NCI-H526 treated with DMSO at 0.1 percent for 48 hours (cell line): ENCODE measurements at regions not wholly inside any gene's neighbourhood (a gene's known extent, or its start where the extent isn't known, plus 50 kb on each side); places are given as distances from the start of the nearest gene placed in this dataset.
"Not testable (repeated sequence)": the region's sequence is repeated elsewhere in the genome, so short reads cannot be mapped to it uniquely, and the experiment has no call there.

Source experiments
- DNase-seq: peaks from one replicate; lab custom pipeline; 2025; lab: John Stamatoyannopoulos, UW

DNA sequence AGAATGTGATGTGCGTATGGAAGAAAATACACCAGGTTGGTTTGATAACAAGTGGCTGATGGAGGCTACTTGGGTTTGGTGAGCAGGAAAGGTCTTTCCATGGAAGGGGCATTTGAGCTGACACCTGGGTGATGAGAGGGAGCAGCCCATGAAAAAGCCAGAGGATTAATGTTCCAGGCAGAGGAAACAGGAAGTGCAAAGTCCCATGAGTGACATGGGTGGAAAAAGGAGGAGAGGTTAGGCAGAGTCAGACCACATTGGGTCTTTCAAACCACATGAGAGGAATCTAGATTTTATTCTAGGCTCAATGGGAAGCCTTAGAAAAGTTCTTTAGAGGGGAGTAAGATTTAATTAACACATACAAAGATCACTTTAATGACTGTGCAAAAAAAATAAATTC lies 195.7 kb downstream of the LRATD1 start:
- no peak for DNase-seq

DNA sequence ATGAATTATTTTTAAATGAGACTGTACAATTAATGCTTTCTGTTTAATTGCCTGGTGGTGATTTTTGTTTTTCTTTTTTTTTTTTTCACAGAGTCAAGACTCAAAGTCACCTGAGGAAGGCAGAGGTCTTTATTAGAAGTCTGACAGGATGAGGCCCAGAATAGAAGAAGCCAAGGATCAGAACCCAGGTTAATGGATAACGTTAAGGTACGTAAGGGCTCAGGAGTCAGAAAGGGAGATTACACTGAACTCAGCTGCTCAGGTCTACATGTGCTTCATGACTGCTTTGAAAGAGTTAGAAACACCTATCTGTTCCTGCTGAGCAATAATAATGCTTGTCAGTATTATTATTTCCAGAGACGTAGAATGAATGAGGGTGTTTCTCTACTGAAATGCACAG lies 196.5 kb downstream of the LRATD1 start:
- DNase-seq, result no peak

DNA sequence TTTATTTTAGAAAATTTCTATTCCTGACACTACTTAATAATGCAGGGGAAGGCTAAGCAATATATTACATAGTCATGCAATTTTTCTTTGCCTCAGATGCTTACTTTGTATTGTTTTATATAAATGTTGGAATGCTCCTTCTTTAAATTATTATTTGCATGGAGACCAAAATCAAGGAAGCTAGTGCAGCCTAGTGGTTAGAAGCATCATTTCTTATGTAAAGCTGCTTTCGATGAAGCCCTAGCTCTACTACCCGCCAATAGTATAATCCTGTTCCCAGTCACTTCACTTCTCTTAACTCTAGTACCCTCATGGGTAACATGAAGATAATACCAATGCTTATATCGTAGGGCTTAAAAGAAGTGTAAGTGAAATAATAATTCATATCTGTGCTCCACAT lies 198.9 kb downstream of the LRATD1 start:
- no peak for DNase-seq

- DNase-seq, result no peak
These were observed 211.1 kb downstream of the LRATD1 start for GRCh38 chr2:14843507-14844204.

DNA sequence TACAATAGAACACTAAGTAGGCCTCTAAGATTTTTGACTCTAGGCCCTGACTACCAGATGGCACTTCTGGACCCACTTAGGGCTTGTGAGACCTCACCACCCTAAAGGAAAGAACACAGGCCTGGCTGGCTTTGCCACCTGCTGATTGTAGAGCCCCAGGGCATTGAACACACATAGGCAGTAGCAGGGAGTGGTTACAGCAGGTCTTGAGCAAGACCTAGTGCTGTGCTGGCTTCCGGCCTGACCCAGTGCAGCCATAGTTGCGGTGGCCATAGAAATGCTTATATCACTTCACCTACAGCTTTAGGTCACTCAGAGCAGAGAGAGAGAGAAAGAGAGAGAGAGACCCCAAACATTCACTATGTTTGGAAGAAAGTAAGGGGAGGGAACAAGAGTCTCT lies 223.2 kb downstream of the LRATD1 start:
- DNase-seq, result no peak

DNA sequence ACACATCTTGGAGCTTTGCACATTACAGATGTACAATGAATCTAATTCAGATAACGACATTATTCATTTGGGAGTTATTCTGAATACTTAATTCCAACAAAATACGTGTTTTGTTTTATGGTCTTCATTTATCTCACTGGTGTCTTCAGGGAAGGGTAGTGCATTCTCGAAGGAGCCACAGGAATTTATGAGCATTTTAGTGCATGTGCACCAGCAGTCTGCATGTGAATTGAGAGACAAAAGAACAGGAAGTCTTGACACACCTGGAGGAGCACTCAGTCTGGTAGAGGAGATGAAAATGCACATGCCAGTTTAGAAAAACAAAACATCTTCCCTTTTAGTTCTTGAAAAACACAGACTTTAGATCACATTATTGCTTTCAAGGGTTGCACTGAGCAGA lies 228.7 kb downstream of the LRATD1 start:
- no peak for DNase-seq

GRCh38 chr2:14866736-14867352 lies 234.3 kb downstream of the LRATD1 start:
- no peak for DNase-seq

- no peak for DNase-seq
These were observed 235.3 kb downstream of the LRATD1 start for GRCh38 chr2:14867853-14868252.

GRCh38 chr2:14872779-14873325 lies 240.3 kb downstream of the LRATD1 start:
- no peak for DNase-seq

DNA sequence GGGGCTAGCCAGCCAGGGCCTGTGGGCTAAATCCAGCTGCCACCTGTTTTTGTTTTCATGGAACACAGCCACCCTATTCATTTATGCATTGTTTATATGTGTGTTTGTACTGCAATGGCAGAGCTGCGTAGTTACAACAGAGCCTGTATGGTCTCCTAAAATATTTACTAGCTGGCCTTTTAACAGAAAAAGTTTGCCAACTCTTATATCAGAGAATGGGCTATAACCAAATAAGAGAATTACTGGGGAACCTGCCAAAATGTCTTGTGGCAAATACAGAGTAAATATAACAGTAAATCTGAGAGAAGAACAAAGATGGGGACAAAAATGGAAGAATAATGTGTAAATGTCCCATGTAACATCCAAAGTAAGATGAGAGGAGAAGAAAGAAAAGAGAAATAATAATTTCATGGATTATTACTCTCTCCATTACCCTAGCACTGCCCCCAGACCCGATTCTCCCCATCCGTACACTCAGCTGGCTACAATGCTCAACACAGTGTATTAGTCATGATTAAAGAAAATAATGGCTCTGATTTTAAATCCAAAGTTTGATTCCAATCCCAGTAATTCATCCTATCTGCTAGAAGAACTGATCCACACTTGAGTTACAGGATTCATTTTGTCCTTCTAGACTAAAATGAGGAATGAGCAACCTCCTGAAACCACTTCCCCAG lies 249.3 kb downstream of the LRATD1 start:
- DNase-seq, result no peak

GRCh38 chr2:14884651-14885050 lies 252.1 kb downstream of the LRATD1 start:
- DNase-seq, result no peak

DNA sequence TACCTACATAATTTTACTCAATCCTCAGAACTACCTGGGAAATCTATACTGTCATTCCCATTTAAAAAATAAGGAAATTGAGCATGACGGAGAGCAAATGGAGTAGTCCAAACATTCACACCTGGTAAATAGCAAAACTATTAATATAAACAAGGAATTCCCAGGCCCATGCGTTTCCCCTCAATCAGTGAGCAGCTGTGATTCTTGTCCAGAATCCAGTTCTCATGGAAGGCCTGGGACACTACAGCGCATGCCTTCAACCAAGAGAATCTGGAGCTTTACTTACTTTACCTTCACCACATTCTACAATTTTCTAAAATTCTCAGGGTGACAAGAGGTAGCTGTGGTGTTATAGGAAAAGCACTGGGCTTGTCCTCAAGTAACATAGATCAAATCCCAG lies 259.0 kb downstream of the LRATD1 start:
- no peak for DNase-seq

GRCh38 chr2:14896330-14897030 lies 264.0 kb downstream of the LRATD1 start:
- no peak for DNase-seq

GRCh38 chr2:14899621-14900414 lies 267.3 kb downstream of the LRATD1 start:
- no peak for DNase-seq

DNA sequence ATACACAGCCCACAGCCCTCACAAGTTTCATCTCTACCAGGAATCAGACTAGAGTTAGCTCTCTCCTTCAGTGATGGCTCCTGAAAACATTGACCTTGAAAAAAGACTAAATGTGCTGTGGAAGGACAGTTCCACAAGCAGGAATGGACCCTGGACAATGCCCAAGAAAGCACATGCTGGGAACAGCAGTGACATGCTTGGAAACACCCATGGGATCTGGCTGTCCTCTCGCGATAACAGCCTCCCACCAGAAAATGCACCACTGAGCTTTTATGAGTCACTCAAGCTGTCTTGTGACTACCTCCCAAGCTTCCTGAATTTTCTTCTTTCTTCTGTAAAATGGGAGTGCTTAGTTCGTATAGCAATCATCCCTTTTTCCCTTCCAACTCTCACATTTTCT lies 269.2 kb downstream of the LRATD1 start:
- DNase-seq, result no peak

- no peak for DNase-seq
These were observed 270.4 kb downstream of the LRATD1 start for GRCh38 chr2:14902953-14903352.

GRCh38 chr2:14903709-14904374 lies 271.3 kb downstream of the LRATD1 start:
- no peak for DNase-seq

DNA sequence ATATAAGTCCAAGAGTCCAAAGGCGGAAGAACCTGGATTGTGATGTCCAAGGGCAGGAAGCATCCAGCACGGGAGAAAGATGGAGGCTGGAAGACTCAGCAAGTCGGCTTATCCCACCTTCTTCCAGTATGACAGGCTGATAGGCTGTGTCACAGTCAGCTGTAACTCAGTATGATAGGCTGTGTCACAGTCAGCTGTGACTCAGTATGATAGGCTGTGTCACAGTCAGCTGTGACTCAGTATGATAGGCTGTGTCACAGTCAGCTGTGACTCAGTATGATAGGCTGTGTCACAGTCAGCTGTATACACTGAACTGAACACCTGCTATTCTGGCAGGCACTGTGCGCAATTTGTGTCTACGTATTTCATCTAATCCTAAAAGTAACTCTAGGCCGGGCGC lies 271.9 kb downstream of the LRATD1 start:
- DNase-seq, result not testable (repeated sequence)

DNA sequence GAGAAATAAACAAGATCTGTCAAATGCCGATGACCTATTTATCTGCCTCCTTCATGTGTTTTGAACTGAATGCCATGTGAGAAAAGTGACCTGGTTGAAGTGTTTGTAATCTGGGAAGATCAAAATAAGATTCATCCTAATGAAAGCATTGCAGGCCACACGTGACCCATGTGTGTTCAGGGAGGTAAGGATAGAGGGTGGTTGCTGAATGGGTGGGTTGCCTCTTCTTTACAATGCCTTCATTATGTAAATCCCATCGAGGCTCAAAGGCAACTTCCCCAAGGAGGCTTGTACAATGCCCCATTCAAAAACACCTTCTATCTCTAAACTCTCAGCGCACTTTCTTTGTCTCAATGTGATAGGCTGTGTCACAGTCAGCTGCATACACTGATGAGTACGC lies 273.1 kb downstream of the LRATD1 start:
- DNase-seq, result no peak

- DNase-seq, result no peak
These were observed 274.6 kb downstream of the LRATD1 start for GRCh38 chr2:14907014-14907612.

DNA sequence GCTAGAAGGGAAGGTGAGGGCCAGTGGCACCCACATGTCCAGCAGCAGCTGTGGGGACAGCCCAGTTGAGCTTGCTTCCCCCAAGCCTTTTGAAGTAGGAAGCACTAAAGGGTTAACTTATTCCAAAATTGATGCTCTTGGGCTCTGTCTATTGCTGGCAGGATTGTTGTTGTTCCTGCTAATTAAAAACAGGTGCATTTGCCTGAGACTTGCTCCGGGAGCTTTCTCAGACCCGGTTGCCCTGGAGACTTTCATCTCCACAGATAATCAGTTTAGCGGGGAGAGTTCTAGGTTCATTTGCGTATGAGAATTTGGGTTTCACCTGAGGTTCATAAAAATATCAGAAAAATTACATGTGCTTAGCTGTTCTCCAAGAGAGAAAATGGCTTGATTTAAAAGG lies 277.3 kb downstream of the LRATD1 start:
- DNase-seq, result no peak
